ENCODE measurements at regions not wholly inside any gene's neighbourhood (a gene's known extent, or its start where the extent isn't known, plus 50 kb on each side); places are given as distances from the start of the nearest gene placed in this dataset.

DNA sequence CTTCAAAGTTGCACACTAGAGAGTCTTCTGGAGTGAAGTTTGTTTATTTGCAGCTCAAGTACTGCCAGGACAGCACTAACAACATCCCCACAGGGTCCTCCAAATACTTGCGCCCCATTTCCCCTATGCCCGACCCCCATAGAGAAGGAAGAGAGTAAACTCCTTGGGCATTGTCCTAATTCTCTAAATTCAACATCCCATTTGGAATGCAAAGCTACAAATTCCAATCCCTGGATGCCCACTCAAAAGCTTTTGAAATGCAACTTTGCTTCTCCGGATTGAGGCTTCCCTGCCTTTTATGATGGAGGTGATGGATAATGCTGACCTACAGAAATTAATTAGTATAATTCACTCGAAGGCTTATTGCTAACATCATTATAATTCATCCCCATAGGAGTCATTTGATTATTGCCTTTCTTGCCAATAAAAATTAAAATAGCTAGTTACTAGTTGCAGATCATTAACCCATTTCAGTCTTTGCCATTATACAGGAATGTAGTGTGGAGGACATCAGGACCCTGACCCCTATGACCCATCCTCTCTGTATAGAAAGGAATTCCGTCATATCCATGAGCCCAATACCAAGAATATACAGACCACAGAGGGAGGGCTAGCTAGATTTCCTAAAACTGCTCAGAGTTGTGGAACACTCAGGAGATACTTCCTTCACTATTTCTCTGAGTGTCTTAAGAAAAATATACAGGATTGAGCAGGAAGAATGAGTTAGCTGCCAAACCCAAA, 277.6 kb downstream of the ZNF608 start:
- H3K4me3 ChIP-seq (ENCODE audit: low read depth, low read length), result no peak overlapping the region
- no peak for DNase-seq (ENCODE audit: low read depth)
- TF ChIP-seq, protein P1, sequence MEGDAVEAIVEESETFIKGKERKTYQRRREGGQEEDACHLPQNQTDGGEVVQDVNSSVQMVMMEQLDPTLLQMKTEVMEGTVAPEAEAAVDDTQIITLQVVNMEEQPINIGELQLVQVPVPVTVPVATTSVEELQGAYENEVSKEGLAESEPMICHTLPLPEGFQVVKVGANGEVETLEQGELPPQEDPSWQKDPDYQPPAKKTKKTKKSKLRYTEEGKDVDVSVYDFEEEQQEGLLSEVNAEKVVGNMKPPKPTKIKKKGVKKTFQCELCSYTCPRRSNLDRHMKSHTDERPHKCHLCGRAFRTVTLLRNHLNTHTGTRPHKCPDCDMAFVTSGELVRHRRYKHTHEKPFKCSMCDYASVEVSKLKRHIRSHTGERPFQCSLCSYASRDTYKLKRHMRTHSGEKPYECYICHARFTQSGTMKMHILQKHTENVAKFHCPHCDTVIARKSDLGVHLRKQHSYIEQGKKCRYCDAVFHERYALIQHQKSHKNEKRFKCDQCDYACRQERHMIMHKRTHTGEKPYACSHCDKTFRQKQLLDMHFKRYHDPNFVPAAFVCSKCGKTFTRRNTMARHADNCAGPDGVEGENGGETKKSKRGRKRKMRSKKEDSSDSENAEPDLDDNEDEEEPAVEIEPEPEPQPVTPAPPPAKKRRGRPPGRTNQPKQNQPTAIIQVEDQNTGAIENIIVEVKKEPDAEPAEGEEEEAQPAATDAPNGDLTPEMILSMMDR (conservative IDR thresholded peaks at IDR 0.05; ENCODE audit: low read depth, low read length), result no peak

DNA sequence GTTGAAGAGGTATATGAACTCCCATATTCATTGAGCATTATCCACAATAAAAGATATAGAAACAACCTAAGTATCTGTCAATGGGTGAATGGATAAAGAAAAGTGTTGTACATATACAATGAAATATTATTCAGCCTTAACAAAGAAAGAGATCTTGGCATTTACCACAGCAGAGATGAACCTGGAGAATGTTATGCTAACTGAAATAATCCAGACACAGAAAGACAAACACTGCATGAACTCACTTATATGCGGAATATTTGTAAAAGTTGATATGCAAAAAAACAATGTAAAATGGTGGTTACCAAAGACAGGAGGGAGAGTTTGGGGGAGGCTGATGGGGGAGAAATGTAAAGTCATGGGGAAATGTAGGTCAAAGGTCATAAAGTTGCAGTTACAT, 278.7 kb downstream of the ZNF608 start:
- DNase-seq (ENCODE audit: low read depth), result no peak
- TF ChIP-seq, protein P1 (conservative IDR thresholded peaks at IDR 0.05; ENCODE audit: low read depth, low read length), result no peak
- no peak overlapping the region for H3K4me3 ChIP-seq (ENCODE audit: low read depth, low read length)

DNA sequence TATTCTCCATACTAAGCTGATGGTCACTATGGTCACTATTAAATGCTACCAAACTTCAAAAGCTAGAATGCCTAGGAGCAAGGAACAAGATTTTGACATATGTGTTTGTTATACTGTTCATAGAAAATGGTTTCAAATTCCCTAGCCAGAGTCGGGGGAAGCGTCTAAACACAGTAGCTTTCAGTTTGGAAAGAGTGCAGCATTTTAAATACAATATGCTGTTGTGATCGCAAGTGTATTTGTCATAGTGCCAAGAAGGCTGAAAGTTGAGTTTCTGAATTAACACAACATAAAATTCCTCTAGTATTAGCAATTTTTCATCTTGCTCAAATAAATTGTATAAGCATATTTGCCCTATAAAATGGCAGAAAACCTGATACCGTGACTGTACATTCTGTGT, 280.4 kb downstream of the ZNF608 start:
- DNase-seq (ENCODE audit: low read depth), result no peak
- TF ChIP-seq, protein P1 (conservative IDR thresholded peaks at IDR 0.05; ENCODE audit: low read depth, low read length), result no peak
- no peak overlapping the region for H3K4me3 ChIP-seq (ENCODE audit: low read depth, low read length)

DNA sequence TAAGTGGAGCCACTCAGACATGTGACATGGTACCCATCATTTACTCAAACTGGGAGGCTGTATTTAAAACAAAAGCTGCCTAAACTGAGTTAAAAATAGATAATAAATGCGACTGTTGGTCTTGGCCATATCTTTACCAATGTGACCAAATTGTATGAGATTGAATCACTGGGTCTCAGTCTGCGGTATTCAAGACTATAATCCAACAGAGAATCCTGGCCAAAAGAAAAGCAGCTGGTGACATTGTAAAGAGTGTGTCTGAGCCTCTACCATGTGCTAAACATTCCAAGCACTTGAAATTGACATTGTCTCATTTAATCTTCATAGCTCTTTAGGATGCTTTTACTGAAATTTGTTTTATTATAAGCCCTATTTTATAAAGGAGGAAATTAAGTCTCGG, 282.6 kb downstream of the ZNF608 start:
- DNase-seq (ENCODE audit: low read depth), result no peak
- H3K4me3 ChIP-seq (ENCODE audit: low read depth, low read length), result no peak overlapping the region
- TF ChIP-seq, protein P1 (conservative IDR thresholded peaks at IDR 0.05; ENCODE audit: low read depth, low read length), result no peak

DNA sequence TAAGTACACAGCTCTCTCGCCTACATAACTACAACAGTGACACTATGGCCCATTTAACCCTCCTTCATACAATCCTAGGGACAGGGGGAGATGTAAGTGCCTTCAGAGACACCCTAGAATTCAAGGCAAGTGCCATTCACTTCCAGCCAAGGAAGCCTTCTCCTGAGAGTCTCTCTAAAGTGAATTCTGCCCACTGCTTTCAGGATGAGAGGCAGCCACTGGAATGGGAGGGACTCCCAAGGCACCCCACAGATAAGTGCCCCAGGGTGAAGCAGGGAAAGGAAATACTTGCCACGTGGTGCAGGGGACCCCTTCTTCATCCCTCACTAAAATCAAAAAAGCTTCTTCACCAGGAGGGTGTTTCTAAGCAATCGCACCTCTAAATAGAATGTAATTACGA, 283.7 kb downstream of the ZNF608 start:
- DNase-seq (ENCODE audit: low read depth), result no peak
- H3K4me3 ChIP-seq (ENCODE audit: low read depth, low read length), result no peak overlapping the region
- TF ChIP-seq, protein P1 (conservative IDR thresholded peaks at IDR 0.05; ENCODE audit: low read depth, low read length), result no peak

DNA sequence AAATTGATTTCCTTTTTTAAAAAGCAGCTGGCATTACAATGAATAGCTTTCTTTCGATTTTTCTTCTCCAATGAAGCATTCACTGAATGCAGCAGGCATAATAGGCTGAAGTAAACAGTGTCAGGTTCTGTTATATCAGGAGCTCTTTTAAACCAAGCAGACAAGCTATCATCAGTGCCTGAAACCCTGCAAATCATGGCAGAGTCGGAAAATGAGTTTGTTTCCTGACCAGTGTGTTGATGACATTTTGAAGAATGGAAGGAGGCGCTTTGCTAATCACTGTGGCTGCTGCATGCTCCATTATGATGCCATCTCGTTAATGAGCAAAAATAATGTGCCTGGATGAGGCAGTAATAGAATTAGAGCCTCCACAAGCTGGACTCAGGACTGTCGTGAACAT, 284.5 kb downstream of the ZNF608 start:
- TF ChIP-seq, protein P1 (conservative IDR thresholded peaks at IDR 0.05; ENCODE audit: low read depth, low read length), result no peak
- no peak for DNase-seq (ENCODE audit: low read depth)
- no peak overlapping the region for H3K4me3 ChIP-seq (ENCODE audit: low read depth, low read length)

DNA sequence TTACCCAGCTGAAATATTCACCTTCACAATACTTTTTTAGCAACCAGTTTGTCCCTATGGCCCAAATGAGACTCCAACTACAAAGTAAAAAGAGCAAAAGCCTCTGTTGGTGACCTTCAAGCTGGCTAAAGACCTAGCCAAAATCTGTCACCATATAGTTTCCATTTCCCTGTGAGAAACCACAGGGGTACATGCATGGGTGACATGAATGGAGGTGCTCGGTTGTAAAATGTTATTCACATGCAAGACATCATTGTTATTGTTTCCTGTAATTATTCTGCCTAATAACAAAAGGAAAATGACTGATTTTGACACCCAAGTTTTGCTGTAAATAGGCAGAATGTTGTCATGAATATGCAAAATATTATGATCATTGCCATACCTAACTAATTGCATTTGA, 285.3 kb downstream of the ZNF608 start:
- DNase-seq (ENCODE audit: low read depth), result no peak
- H3K4me3 ChIP-seq (ENCODE audit: low read depth, low read length), result no peak overlapping the region
- TF ChIP-seq, protein P1 (conservative IDR thresholded peaks at IDR 0.05; ENCODE audit: low read depth, low read length), result no peak

Measured in choroid plexus epithelial cell (primary cell).